ENCODE measurements at regions not wholly inside any gene's neighbourhood (a gene's known extent, or its start where the extent isn't known, plus 50 kb on each side); places are given as distances from the start of the nearest gene placed in this dataset.

DNA sequence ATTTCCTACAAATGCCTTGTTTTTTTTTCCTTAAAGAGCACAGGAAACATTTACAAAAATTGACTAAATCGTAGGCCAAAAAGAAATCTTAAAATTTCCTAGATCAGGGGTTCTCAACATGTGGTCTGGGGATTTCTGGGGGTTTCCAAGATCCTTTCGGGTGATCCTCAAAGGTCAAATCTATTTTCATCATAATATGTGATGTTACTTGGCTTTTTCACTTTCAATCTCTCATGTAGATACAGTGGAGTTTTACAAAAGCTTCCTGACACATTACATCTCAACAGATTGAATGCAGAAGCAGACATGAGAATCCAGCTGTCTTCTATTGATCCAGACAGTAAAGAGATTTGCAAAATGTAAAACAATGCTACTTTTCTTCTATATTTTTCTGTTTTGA is 497.3 kb downstream of the INHBA start:
- Mint-ChIP-seq H3K36me3 (ENCODE audit: insufficient read depth) (no peaks in the 10 kb centered on the region), H3K9me3 (peaks cover 7% of the 10 kb centered on the region), H3K27me3 (ENCODE audit: low read depth) (no peaks in the 10 kb centered on the region), H3K4me3 (no peak overlapping the region), H3K4me1 (ENCODE audit: low read depth) (no peaks in the 10 kb centered on the region)
- ATAC-seq = no peak
- DNase-seq = no peak

DNA sequence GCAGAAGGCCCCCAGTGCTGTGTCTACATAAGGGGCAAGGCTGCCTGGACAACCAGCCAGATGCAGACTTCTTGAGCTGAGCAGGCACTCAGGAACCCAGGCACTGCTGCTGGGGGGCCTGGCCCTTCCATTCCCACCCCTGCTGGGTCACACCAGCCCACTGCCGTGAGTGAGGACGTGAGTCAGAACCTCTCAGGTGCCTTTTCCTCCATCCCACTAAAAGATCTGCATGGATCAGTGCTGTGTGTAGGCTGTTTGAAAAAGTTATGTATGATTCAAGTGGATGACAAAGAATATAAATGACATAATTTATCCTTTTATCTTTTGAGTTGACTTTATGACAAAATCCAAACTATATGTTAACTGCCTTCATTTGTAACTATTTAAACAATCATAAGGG is 499.3 kb downstream of the INHBA start:
- no peak for DNase-seq
- no peaks in the 10 kb centered on the region for H3K27me3 Mint-ChIP-seq (ENCODE audit: low read depth)
- no peaks in the 10 kb centered on the region for H3K36me3 Mint-ChIP-seq (ENCODE audit: insufficient read depth)
- H3K9me3 Mint-ChIP-seq = peaks cover 7% of the 10 kb centered on the region
- no peak overlapping the region for H3K4me3 Mint-ChIP-seq
- no peak for ATAC-seq
- no peaks in the 10 kb centered on the region for H3K4me1 Mint-ChIP-seq (ENCODE audit: low read depth)

DNA sequence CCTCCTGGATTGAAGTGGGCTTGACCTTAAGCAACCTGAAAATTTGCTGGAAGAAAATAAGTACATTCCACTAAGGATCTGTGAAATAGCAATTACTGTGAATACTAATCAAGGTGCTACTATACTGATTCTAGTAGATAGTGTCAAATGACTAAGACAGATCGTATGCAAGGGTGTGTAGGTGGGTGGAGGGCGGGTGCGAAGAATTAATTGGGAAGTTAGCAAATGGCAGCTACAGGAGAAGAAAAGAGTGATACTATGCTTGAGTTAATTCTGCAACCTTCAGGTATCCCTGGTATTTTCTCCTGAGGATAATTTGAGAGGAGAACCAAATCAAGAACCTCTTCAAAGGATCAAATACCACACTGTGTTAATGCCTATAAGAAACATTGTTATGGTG is 501.9 kb downstream of the INHBA start:
- Mint-ChIP-seq H3K4me3 (no peak overlapping the region), H3K9me3 (no peaks in the 10 kb centered on the region), H3K27me3 (ENCODE audit: low read depth) (no peaks in the 10 kb centered on the region), H3K4me1 (ENCODE audit: low read depth) (no peaks in the 10 kb centered on the region), H3K36me3 (ENCODE audit: insufficient read depth) (no peaks in the 10 kb centered on the region)
- ATAC-seq (no peak), DNase-seq (no peak)

DNA sequence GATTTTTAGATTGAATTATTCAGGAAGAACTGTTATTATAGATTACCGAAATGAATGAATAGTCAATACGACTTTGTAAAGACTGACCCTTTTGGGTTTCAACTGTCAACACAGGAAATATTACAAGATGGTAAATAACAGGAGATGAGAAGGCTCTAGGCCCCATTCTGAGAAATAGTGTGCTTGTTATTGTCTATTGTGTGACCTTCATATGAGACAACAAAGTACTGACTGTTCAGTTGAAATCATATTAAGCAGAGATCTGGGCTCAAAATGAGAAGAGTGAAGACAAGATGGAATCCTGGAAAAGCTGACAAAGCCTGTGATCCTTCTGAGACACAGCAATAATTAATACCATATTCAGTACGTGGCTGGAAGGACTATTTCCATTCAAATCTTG is 503.8 kb downstream of the INHBA start:
- H3K36me3 Mint-ChIP-seq (ENCODE audit: insufficient read depth) = no peaks in the 10 kb centered on the region
- no peaks in the 10 kb centered on the region for H3K4me1 Mint-ChIP-seq (ENCODE audit: low read depth)
- DNase-seq (no peak), ATAC-seq (no peak)
- H3K27me3 Mint-ChIP-seq (ENCODE audit: low read depth) = no peaks in the 10 kb centered on the region
- no peak overlapping the region for H3K4me3 Mint-ChIP-seq
- no peaks in the 10 kb centered on the region for H3K9me3 Mint-ChIP-seq

DNA sequence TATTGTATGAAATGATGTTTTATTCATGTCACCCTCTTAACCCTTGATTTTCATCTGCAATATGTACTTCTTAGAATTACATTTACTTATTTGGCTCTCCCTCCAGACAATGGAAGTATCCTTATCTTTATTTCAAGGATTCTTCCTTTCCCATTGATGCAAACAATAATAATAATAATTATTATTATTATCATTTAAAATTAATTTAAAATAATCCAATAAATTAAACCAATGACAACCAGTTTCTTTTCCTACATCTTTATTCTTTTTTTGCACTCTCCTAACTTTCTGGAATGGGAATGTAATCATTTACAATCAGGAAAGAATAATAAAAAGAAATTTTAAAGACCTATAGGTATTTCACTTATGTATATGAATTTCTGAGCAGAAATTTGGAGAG is 504.4 kb downstream of the INHBA start:
- H3K4me1 Mint-ChIP-seq (ENCODE audit: low read depth) = no peaks in the 10 kb centered on the region
- no peaks in the 10 kb centered on the region for H3K27me3 Mint-ChIP-seq (ENCODE audit: low read depth)
- ATAC-seq (no peak), DNase-seq (no peak)
- H3K9me3 Mint-ChIP-seq = no peaks in the 10 kb centered on the region
- no peaks in the 10 kb centered on the region for H3K36me3 Mint-ChIP-seq (ENCODE audit: insufficient read depth)
- no peak overlapping the region for H3K4me3 Mint-ChIP-seq

DNA sequence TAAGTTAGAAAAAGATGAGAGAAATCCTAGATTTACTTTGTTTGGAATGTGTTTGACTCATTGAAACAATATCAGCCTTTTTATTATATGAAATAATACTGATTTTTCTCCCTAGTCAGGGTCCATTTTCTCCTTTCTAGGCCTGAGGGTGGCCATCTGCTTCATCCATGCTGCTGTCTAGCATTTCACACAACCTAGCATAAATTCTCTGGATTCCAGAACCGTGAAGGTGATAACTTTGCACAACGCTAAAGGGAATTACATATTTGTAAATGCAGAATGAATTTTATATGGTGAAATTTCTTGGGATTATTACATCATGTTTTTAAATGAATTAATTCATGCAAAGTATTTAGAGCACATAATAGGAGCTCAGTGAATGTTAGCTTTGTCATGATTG is 505.1 kb downstream of the INHBA start:
- no peaks in the 10 kb centered on the region for H3K9me3 Mint-ChIP-seq
- no peaks in the 10 kb centered on the region for H3K27me3 Mint-ChIP-seq (ENCODE audit: low read depth)
- DNase-seq (no peak), ATAC-seq (no peak)
- H3K36me3 Mint-ChIP-seq (ENCODE audit: insufficient read depth) = no peaks in the 10 kb centered on the region
- H3K4me3 Mint-ChIP-seq = no peak overlapping the region
- no peaks in the 10 kb centered on the region for H3K4me1 Mint-ChIP-seq (ENCODE audit: low read depth)

DNA sequence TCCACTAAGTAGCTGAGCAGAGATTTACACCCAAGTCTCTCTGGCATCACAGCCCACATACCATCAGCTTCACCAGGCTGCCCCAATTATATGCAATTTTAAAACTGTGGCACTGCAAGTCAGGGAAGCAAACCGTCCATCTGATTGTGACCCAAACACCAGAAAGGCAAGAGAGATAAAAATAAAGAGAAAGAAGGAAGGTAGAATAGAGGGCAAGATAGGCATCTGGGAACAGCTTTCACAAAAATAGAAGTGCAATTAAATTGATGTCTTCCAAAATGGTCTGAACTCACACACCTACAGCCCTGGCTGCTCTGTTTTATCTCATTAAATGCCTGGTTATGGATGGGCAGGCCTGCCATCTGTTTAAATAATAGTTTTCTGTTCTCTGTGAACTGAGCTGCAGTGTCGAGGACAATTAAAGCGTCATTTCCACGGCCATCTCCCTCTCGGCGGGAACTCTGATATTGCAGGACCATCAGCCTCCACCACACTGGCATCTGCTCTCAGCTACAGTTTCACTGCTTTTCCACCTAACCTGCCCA is 509.1 kb downstream of the INHBA start:
- Mint-ChIP-seq H3K4me3 (no peak overlapping the region), H3K27me3 (ENCODE audit: low read depth) (no peaks in the 10 kb centered on the region), H3K4me1 (ENCODE audit: low read depth) (no peaks in the 10 kb centered on the region), H3K36me3 (ENCODE audit: insufficient read depth) (no peaks in the 10 kb centered on the region), H3K9me3 (no peaks in the 10 kb centered on the region)
- ATAC-seq (no peak), DNase-seq (no peak)

DNA sequence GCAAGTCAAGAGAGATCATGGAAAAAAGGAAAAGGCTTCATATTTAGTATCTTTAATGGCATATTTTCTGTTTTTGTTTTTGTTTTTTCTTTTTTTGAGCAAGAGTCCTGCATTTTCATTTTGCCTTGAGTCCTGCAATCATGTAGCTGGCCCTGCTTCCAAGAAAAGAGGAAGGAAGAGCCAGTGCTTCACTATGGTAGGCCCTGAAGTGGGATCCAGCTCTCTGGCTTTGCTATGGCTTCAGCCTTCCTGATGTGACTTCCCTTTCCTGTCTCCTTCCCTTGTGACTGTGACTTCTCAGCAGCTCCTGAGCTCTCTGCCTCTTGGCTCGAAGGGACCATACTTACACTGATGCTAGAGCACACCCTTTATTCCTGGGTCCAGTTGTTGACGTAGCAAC is 512.3 kb downstream of the INHBA start:
- no peaks in the 10 kb centered on the region for H3K4me1 Mint-ChIP-seq (ENCODE audit: low read depth)
- no peak for ATAC-seq
- no peaks in the 10 kb centered on the region for H3K27me3 Mint-ChIP-seq (ENCODE audit: low read depth)
- no peak overlapping the region for H3K4me3 Mint-ChIP-seq
- DNase-seq = no peak
- H3K36me3 Mint-ChIP-seq (ENCODE audit: insufficient read depth) = no peaks in the 10 kb centered on the region
- H3K9me3 Mint-ChIP-seq = peaks cover 5% of the 10 kb centered on the region

DNA sequence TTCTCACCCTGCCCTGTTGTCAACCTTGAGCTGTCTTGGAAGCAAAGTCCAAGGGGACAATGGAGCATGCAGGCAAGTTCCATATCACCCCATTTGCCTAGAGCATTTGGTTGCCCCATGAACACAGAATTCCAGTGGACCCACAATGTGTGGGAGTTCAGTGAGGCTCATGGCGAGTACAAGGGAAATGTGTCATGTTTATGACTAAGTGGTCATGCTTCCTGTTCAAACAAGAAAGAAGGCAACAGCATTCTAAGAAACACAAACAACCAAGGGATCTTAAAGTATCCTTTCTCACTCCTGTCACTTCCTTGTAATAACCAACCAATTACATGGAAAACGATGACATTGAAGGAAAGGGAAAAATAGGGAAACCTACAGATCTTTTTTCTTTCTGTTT is 513.0 kb downstream of the INHBA start:
- H3K4me3 Mint-ChIP-seq = no peak overlapping the region
- H3K36me3 Mint-ChIP-seq (ENCODE audit: insufficient read depth) = no peaks in the 10 kb centered on the region
- H3K27me3 Mint-ChIP-seq (ENCODE audit: low read depth) = no peaks in the 10 kb centered on the region
- no peaks in the 10 kb centered on the region for H3K4me1 Mint-ChIP-seq (ENCODE audit: low read depth)
- DNase-seq (no peak), ATAC-seq (no peak)
- H3K9me3 Mint-ChIP-seq = peaks cover 5% of the 10 kb centered on the region

DNA sequence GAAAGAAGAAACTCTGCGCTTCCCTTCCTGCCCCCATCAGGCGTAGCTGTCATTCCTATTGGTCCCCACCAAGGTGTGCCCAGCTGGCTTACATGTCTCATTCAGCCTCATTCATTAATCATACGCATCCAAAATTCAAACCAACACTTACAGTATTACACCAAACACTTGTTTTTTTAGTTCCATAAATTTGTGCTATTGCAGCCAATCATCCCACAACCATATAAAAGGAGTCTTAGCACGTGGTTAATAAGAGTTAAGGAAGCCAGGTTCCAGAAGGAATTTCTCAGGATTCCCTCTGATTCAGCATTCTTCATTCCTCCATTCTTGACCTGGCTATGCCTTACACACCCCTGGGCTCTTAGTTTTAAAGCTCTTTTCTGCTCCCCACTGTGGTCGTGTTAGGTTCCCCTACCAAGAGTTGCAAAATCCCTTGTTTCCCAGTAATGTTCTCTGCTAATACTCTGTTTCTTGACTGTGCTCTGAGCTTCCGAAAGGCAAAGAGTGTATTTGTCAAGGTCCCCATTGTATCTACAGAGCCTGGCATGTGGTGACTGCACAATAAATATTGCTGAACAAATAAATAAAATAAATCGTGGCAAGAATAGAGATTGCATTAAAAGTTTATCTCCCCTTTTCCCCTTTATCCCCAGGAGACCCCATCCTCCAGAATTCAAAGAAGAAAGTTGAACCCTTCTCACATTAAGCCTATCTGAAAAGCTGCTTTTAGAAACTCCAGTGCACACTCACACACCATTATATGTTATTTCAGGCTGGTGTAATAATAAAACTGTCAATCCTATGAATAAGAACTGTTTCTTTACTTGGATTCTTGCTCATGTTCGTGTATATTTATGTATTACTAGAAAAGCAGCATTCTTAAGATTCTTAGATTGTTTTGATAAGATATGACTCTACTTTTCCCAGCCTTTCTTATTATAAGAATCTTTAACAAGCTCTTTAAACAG is 514.4 kb downstream of the INHBA start:
- DNase-seq (no peak), ATAC-seq (no peak)
- Mint-ChIP-seq H3K27me3 (ENCODE audit: low read depth) (no peaks in the 10 kb centered on the region), H3K9me3 (peaks cover 5% of the 10 kb centered on the region), H3K36me3 (ENCODE audit: insufficient read depth) (no peaks in the 10 kb centered on the region), H3K4me3 (no peak overlapping the region), H3K4me1 (ENCODE audit: low read depth) (no peaks in the 10 kb centered on the region)

DNA sequence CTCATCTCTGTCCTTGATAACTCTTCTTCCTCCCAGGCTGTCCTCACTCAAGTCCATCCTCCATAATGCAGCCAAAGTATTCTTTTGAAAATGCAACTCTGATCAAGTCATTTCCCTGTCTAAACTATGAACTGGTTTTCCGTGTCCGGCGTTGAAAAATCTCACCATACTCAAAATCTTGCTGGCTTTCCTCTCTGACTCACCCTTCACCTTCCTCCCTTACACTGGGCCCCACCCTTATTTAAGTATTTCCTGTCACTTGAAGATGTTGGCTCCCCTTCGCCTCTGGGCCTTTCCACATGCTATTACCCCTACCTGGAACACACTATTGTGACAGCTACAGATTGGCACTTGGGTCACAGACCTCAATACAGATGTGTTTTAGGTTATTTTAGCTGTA is 515.6 kb downstream of the INHBA start:
- H3K9me3 Mint-ChIP-seq = peaks cover 5% of the 10 kb centered on the region
- H3K4me3 Mint-ChIP-seq = no peak overlapping the region
- DNase-seq (no peak), ATAC-seq (no peak)
- no peaks in the 10 kb centered on the region for H3K36me3 Mint-ChIP-seq (ENCODE audit: insufficient read depth)
- H3K4me1 Mint-ChIP-seq (ENCODE audit: low read depth) = no peaks in the 10 kb centered on the region
- H3K27me3 Mint-ChIP-seq (ENCODE audit: low read depth) = no peaks in the 10 kb centered on the region

DNA sequence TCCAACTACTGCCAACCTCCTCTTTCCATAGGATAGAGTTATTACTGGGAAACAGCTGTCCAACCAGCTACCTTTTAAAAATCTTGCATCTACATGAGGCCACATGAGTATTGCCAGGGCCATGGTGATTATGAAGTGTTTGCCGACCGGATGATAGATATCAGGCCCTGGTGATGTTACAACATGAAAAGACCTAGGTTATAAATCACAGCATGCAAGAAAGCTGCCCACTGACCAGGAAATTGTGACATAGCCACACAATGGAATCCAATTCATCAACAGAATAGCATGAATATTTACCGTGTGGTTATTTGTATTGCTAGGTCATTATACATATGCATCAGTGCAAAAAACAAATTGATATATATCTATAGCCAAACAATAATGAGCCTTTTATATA is 517.0 kb downstream of the INHBA start:
- H3K36me3 Mint-ChIP-seq (ENCODE audit: insufficient read depth) = no peaks in the 10 kb centered on the region
- H3K9me3 Mint-ChIP-seq = peaks cover 5% of the 10 kb centered on the region
- H3K27me3 Mint-ChIP-seq (ENCODE audit: low read depth) = no peaks in the 10 kb centered on the region
- no peak for ATAC-seq
- no peak for DNase-seq
- H3K4me3 Mint-ChIP-seq = no peak overlapping the region
- H3K4me1 Mint-ChIP-seq (ENCODE audit: low read depth) = no peaks in the 10 kb centered on the region

DNA sequence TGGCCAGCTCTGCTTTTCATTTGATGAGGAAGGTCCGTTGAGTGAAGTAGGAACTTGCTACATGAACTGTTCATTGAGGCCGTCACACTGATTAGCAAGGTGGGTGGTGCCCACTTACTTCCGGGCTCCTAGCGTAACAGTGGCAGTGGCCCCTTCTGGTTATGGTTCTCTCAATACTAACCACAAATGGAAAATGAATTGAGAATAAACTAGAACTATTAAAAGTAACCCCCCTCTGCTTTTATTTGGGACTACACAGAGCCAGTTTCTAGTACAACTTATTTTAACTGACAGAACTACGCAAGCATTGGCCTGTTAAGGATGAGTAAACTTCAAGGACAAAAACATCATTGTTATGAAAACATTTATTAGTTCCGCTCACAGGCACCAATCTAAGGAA is 519.1 kb downstream of the INHBA start:
- DNase-seq (no peak), ATAC-seq (no peak)
- Mint-ChIP-seq H3K4me1 (ENCODE audit: low read depth) (no peaks in the 10 kb centered on the region), H3K36me3 (ENCODE audit: insufficient read depth) (no peaks in the 10 kb centered on the region), H3K9me3 (peaks cover 5% of the 10 kb centered on the region), H3K4me3 (no peak overlapping the region), H3K27me3 (ENCODE audit: low read depth) (no peaks in the 10 kb centered on the region)

DNA sequence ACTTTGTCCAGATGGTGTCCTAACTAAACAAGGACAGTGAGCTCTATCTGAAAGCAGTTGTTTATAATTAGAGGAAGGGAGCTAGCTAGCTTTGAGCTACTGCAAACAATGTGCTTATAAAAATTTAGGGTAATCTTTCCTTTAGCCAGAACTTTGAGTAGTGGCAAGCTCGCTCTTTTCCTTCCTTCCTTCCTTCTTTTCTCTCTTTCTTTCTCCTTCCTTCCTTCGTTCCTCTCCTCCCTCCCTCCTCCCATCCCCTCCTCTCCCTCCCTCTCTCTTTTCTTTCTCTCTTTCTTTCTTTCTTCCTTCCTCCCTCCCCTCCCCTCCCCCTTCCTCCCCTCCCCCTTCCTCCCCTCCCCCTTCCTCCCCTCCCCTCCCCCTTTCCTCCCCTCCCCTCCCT is 520.1 kb downstream of the INHBA start:
- ATAC-seq (no peak), DNase-seq (no peak)
- Mint-ChIP-seq H3K9me3 (peaks cover 5% of the 10 kb centered on the region), H3K4me1 (ENCODE audit: low read depth) (no peaks in the 10 kb centered on the region), H3K27me3 (ENCODE audit: low read depth) (no peaks in the 10 kb centered on the region), H3K36me3 (ENCODE audit: insufficient read depth) (no peaks in the 10 kb centered on the region), H3K4me3 (no peak overlapping the region)

DNA sequence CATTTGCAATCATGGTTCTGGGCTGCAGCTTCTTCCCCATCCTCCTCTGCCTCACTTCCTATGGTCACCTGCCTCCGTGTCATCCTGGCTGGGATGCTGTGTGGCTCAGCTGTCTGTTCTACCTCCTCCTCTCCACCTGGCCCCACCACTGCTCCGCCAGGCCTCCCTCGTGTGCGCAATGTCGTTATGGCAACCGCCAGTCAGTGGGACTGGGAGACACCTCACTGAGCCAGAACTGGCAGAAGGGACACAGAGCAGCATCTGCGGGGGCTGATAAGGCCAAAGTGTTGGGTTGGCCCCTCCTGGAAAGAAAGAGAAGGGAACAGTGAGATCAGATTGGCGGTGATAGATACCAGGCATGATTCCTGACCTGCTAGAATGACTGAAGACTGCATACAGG is 527.5 kb downstream of the INHBA start:
- no peak overlapping the region for H3K4me3 Mint-ChIP-seq
- H3K36me3 Mint-ChIP-seq (ENCODE audit: insufficient read depth) = no peaks in the 10 kb centered on the region
- no peak for ATAC-seq
- H3K9me3 Mint-ChIP-seq = peaks cover 18% of the 10 kb centered on the region
- no peak for DNase-seq
- no peaks in the 10 kb centered on the region for H3K4me1 Mint-ChIP-seq (ENCODE audit: low read depth)
- H3K27me3 Mint-ChIP-seq (ENCODE audit: low read depth) = no peaks in the 10 kb centered on the region

All from activated T-cell treated with anti-CD3 and anti-CD28 coated beads, Interleukin-2, amount 50 U/mL, for 4 hours (primary cell).